ENCODE measurements at regions not wholly inside any gene's neighbourhood (a gene's known extent, or its start where the extent isn't known, plus 50 kb on each side); places are given as distances from the start of the nearest gene placed in this dataset.

DNA sequence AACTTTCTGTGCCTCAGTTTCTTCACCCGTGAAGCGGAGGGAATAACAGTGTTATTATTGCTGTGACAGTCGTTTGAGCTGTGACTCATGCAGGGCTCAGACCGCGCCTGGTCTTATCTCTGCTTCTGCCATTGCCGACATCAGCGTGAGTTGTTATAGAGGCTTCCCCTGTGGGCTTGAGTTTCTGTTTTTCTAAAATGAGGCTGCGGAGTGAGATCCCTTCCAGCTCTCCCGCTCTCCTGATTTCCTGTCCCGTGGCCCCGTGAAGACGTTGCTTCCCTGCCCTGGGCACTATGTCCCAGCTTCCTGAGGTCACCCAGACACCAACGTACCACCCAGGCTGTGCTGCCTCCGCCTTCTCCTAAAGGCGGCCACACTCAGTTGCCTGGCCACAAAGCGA is 278.5 kb downstream of the BMP7 start:
- TF ChIP-seq, protein P1, sequence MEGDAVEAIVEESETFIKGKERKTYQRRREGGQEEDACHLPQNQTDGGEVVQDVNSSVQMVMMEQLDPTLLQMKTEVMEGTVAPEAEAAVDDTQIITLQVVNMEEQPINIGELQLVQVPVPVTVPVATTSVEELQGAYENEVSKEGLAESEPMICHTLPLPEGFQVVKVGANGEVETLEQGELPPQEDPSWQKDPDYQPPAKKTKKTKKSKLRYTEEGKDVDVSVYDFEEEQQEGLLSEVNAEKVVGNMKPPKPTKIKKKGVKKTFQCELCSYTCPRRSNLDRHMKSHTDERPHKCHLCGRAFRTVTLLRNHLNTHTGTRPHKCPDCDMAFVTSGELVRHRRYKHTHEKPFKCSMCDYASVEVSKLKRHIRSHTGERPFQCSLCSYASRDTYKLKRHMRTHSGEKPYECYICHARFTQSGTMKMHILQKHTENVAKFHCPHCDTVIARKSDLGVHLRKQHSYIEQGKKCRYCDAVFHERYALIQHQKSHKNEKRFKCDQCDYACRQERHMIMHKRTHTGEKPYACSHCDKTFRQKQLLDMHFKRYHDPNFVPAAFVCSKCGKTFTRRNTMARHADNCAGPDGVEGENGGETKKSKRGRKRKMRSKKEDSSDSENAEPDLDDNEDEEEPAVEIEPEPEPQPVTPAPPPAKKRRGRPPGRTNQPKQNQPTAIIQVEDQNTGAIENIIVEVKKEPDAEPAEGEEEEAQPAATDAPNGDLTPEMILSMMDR (IDR thresholded peaks at IDR 0.05; ENCODE audit: low read depth, low read length, poor library complexity, severe bottlenecking), result no peak
- no peak for TF ChIP-seq EZH2phosphoT487 (IDR thresholded peaks at IDR 0.05; ENCODE audit: borderline replicate concordance, low read length)
- Histone ChIP-seq H3K4me3 (ENCODE audit: low read length) (no peak overlapping the region), H3K4me2 (ENCODE audit: low read length) (no peak overlapping the region), H3K79me2 (ENCODE audit: control insufficient read depth, low read length) (no peaks in the 10 kb centered on the region), H3K9me3 (ENCODE audit: control insufficient read depth, insufficient read depth, low read length) (no peaks in the 10 kb centered on the region), H3K4me1 (ENCODE audit: control insufficient read depth, low read length) (no peaks in the 10 kb centered on the region), H4K20me1 (ENCODE audit: control insufficient read depth, insufficient read depth, low read depth, low read length) (no peaks in the 10 kb centered on the region), H3K36me3 (ENCODE audit: control insufficient read depth, low read length) (no peaks in the 10 kb centered on the region), H3F3A (ENCODE audit: control insufficient read depth, insufficient read depth) (no peaks in the 10 kb centered on the region), H3K27me3 (ENCODE audit: control insufficient read depth, low read length) (peaks cover 9% of the 10 kb centered on the region), H3K9me2 (replicated peaks; ENCODE audit: control insufficient read depth, low read length) (no peaks in the 10 kb centered on the region), H3K27ac (ENCODE audit: low read depth, low read length) (no peak overlapping the region)

DNA sequence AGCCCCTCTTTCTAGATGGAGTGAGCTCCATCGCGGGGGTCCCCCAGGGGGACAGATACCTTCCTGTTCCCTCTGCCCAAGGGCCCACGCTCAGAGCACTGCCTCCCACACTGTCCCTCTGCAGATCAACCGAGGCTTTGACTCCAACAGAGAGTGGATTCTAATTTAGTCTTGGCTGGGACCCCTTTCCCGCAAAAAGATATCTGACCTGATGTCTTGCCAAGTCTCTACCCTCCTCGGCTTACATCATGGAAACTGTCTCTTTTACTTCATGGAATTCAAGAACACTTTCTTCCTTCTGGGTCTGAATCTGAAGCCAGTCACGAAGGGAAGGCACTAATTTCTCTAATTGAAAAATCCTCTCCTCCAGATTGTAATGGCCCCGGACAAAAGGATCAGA is 278.0 kb downstream of the BMP7 start:
- Histone ChIP-seq H3K4me2 (ENCODE audit: low read length) (no peak overlapping the region), H3K79me2 (ENCODE audit: control insufficient read depth, low read length) (no peaks in the 10 kb centered on the region), H3K9me3 (ENCODE audit: control insufficient read depth, insufficient read depth, low read length) (no peaks in the 10 kb centered on the region), H3K4me1 (ENCODE audit: control insufficient read depth, low read length) (no peaks in the 10 kb centered on the region), H3K36me3 (ENCODE audit: control insufficient read depth, low read length) (no peaks in the 10 kb centered on the region), H3K27me3 (ENCODE audit: control insufficient read depth, low read length) (peaks cover 12% of the 10 kb centered on the region), H3F3A (ENCODE audit: control insufficient read depth, insufficient read depth) (no peaks in the 10 kb centered on the region), H3K9me2 (replicated peaks; ENCODE audit: control insufficient read depth, low read length) (no peaks in the 10 kb centered on the region), H4K20me1 (ENCODE audit: control insufficient read depth, insufficient read depth, low read depth, low read length) (no peaks in the 10 kb centered on the region), H3K4me3 (ENCODE audit: low read length) (no peak overlapping the region), H3K27ac (ENCODE audit: low read depth, low read length) (no peak overlapping the region)
- TF ChIP-seq, protein P1 (IDR thresholded peaks at IDR 0.05; ENCODE audit: low read depth, low read length, poor library complexity, severe bottlenecking), result no peak
- no peak for TF ChIP-seq EZH2phosphoT487 (IDR thresholded peaks at IDR 0.05; ENCODE audit: borderline replicate concordance, low read length)

DNA sequence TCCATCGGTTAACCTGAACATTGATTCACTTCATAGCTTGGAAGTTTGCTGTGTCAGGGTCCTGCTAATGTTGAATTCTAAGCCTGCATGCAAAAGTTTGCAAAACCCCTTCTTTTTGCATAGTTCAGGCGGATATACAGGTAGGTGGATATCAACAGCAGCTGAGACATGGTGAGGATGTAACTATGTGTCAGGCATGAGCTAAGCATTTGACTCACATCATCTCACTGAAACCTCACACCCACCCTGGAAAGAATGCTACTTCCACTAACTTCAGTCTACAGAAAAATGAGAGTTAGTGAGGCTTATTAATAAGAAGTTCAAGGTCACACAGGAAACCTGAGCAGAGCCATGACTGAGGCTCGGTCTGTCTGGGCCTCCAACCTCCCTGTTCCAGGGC is 276.9 kb downstream of the BMP7 start:
- H3K9me2 ChIP-seq (replicated peaks; ENCODE audit: control insufficient read depth, low read length), result no peaks in the 10 kb centered on the region
- H3K36me3 ChIP-seq (ENCODE audit: control insufficient read depth, low read length), result no peaks in the 10 kb centered on the region
- H3K4me3 ChIP-seq (ENCODE audit: low read length), result no peak overlapping the region
- no peaks in the 10 kb centered on the region for H4K20me1 ChIP-seq (ENCODE audit: control insufficient read depth, insufficient read depth, low read depth, low read length)
- TF ChIP-seq, protein P1 (IDR thresholded peaks at IDR 0.05; ENCODE audit: low read depth, low read length, poor library complexity, severe bottlenecking), result no peak
- TF ChIP-seq EZH2phosphoT487 (IDR thresholded peaks at IDR 0.05; ENCODE audit: borderline replicate concordance, low read length), result no peak
- H3F3A ChIP-seq (ENCODE audit: control insufficient read depth, insufficient read depth), result no peaks in the 10 kb centered on the region
- peaks cover 18% of the 10 kb centered on the region for H3K27me3 ChIP-seq (ENCODE audit: control insufficient read depth, low read length)
- H3K79me2 ChIP-seq (ENCODE audit: control insufficient read depth, low read length), result no peaks in the 10 kb centered on the region
- H3K9me3 ChIP-seq (ENCODE audit: control insufficient read depth, insufficient read depth, low read length), result no peaks in the 10 kb centered on the region
- H3K27ac ChIP-seq (ENCODE audit: low read depth, low read length), result no peak overlapping the region
- no peak overlapping the region for H3K4me2 ChIP-seq (ENCODE audit: low read length)
- H3K4me1 ChIP-seq (ENCODE audit: control insufficient read depth, low read length), result no peaks in the 10 kb centered on the region
